ENCODE measurements at regions not wholly inside any gene's neighbourhood (a gene's known extent, or its start where the extent isn't known, plus 50 kb on each side); places are given as distances from the start of the nearest gene placed in this dataset.

DNA sequence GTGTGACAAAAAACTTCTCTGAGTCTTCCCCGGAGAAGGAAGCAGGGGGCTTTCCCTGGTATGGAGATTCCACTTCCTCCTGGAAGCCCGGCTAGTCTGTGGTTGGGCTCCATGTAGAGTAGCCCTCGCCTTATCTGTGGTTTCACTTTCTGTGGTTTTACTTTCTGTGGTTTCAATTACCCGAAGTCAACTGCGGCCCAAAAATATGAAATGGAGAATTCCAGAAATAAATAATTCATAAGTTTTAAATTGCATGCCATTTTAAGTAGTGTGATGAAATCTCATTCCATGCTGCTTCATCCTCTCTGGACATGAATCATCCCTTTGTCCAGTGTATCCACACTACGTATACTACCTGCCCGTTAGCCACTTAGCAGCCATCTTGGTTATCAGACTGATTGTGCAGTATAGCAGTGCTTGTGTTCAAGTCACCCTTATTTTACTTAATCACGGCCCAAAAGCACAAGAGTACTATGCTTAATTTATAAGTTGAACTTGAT lies 275.0 kb upstream of the SESN3 start:
- WGBS, 3 donors = 57 to 78% (median 70%) methylated on average over 8 of the region's 8 CpGs
- peaks cover 2% of the 10 kb centered on the region for H3K4me1 ChIP-seq (ENCODE audit: insufficient read depth)
- no peaks in the 10 kb centered on the region for H3K9me3 ChIP-seq
- intact Hi-C loops (cut with DNase I) = no loop called here
- H3K4me3 ChIP-seq = no peak overlapping the region
- no peaks in the 10 kb centered on the region for H3K36me3 ChIP-seq
- no peaks in the 10 kb centered on the region for H3K27me3 ChIP-seq
- TF ChIP-seq, protein P1, sequence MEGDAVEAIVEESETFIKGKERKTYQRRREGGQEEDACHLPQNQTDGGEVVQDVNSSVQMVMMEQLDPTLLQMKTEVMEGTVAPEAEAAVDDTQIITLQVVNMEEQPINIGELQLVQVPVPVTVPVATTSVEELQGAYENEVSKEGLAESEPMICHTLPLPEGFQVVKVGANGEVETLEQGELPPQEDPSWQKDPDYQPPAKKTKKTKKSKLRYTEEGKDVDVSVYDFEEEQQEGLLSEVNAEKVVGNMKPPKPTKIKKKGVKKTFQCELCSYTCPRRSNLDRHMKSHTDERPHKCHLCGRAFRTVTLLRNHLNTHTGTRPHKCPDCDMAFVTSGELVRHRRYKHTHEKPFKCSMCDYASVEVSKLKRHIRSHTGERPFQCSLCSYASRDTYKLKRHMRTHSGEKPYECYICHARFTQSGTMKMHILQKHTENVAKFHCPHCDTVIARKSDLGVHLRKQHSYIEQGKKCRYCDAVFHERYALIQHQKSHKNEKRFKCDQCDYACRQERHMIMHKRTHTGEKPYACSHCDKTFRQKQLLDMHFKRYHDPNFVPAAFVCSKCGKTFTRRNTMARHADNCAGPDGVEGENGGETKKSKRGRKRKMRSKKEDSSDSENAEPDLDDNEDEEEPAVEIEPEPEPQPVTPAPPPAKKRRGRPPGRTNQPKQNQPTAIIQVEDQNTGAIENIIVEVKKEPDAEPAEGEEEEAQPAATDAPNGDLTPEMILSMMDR (IDR thresholded peaks at IDR 0.05) = no peak
- no peak for TF ChIP-seq POLR2A (IDR thresholded peaks at IDR 0.05)
- TF ChIP-seq EP300 (IDR thresholded peaks at IDR 0.05) = no peak
- H3K27ac ChIP-seq = no peak overlapping the region
- DNase-seq = no peak

DNA sequence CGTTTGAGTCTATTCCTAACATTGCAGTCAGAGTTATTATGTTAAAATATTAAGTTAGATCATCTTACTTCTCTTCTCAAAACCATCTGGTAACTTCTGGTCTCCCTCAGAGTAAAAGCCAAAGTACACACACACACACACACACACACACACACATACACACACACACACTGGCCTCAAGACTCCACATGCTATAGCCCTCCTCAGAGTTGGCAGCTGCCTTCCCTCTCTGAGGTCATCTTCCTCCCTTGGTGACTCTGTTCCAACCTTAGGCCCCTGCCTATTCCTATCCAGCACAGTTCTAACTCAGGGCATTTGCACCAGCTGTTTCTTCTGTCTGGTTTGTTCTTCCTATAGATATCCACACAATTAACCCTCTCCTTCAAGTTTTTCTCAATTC lies 272.0 kb upstream of the SESN3 start:
- DNase-seq = peak in 4 of 5 donors; percentile 29 to 39 (median 34)
- Histone ChIP-seq H3K27ac (peak overlapping the region in 1 of 2 donors; percentile 20), H3K36me3 (no peaks in the 10 kb centered on the region), H3K4me1 (ENCODE audit: insufficient read depth) (peaks cover 5% of the 10 kb centered on the region), H3K4me3 (no peak overlapping the region), H3K9me3 (no peaks in the 10 kb centered on the region), H3K27me3 (no peaks in the 10 kb centered on the region)
- intact Hi-C loops (cut with DNase I) = no loop called here
- WGBS, 3 donors = 20 to 30% (median 20%) methylated on average over 1 of the region's 1 CpG
- TF ChIP-seq POLR2A (IDR thresholded peaks at IDR 0.05) (no peak), EP300 (IDR thresholded peaks at IDR 0.05) (no peak)
- TF ChIP-seq, protein P1 (IDR thresholded peaks at IDR 0.05) = no peak

DNA sequence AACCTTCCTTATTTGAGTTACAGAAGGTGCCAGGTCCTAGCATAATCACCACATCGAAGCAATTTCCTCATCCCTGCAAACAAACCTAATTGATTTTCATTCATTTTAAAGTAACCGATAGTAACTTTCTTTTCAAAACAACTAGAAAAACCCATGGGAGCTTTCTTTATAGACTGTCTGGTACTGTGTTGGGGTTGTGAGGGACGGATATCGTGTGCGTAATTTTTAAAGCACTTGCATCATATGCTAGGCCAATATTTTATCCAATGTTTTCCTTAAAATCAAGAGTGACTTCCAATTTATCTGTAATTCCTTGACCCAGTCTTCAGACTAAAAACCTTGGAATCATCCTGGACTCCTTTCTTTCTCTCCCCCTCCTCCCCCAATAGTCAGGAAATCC lies 271.5 kb upstream of the SESN3 start:
- intact Hi-C loops (cut with DNase I) = no loop called here
- WGBS, 3 donors = 27 to 36% (median 30%) methylated on average over 5 of the region's 5 CpGs
- peak overlapping the region in 1 of 2 donors; percentile 20 for H3K27ac ChIP-seq
- peaks cover 6% of the 10 kb centered on the region for H3K4me1 ChIP-seq (ENCODE audit: insufficient read depth)
- no peaks in the 10 kb centered on the region for H3K9me3 ChIP-seq
- no peak for DNase-seq
- no peaks in the 10 kb centered on the region for H3K36me3 ChIP-seq
- H3K27me3 ChIP-seq = no peaks in the 10 kb centered on the region
- TF ChIP-seq POLR2A (IDR thresholded peaks at IDR 0.05) = no peak
- TF ChIP-seq, protein P1 (IDR thresholded peaks at IDR 0.05) = no peak
- no peak for TF ChIP-seq EP300 (IDR thresholded peaks at IDR 0.05)
- H3K4me3 ChIP-seq = no peak overlapping the region

DNA sequence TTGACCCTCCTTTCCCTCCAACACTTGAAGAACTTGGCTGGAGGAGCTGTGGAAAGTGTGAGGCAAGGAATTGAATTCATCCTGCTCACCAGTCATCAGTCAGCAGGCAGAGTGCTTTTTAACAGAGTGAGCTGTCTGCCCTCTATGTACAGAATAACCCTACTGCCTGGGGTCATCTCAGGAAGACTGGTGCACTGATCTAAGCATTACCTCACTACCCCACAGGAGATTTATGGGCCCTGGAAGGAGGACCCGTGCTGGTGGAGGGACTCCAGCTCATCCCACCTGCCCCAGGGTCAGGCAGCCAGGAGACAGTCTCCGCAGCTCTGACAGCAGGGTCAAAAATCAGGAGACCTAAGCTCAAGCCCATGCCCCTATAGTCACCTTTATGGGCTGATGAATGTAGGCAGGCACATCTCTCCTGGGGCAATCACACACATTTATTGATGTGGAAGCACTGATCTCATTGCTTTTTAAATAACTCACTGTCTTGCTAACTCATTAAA lies 270.8 kb upstream of the SESN3 start:
- Histone ChIP-seq H3K27ac (peak overlapping the region in 1 of 2 donors; percentile 20), H3K9me3 (no peaks in the 10 kb centered on the region), H3K27me3 (no peaks in the 10 kb centered on the region), H3K4me1 (ENCODE audit: insufficient read depth) (peaks cover 9% of the 10 kb centered on the region), H3K36me3 (no peaks in the 10 kb centered on the region), H3K4me3 (no peak overlapping the region)
- WGBS, 3 donors = 40 to 46% (median 44%) methylated on average over 2 of the region's 2 CpGs
- DNase-seq = no peak
- intact Hi-C loops (cut with DNase I) = no loop called here
- TF ChIP-seq EP300 (IDR thresholded peaks at IDR 0.05) (no peak), POLR2A (IDR thresholded peaks at IDR 0.05) (no peak)
- TF ChIP-seq, protein P1 (IDR thresholded peaks at IDR 0.05) = no peak

Measured in ovary (tissue), 7 donors.